ENCODE measurements at regions not wholly inside any gene's neighbourhood (a gene's known extent, or its start where the extent isn't known, plus 50 kb on each side); places are given as distances from the start of the nearest gene placed in this dataset.

- Histone ChIP-seq H2AFZ (ENCODE audit: insufficient read depth, low read depth, low read length, poor library complexity, severe bottlenecking) (no peak overlapping the region), H3K36me3 (replicated peaks in 1 of 2; ENCODE audit: control insufficient read depth in 1 of 2, insufficient read depth in 2 of 2, low read length in 2 of 2) (no peaks in the 10 kb centered on the region), H4K20me1 (ENCODE audit: insufficient read depth, low read length) (no peaks in the 10 kb centered on the region), H3K4me1 (ENCODE audit: control insufficient read depth in 1 of 2, insufficient read depth in 2 of 2, low read length in 2 of 2) (no peaks in the 10 kb centered on the region), H3K4me2 (replicated peaks; ENCODE audit: extremely low read depth, low read length, poor library complexity, severe bottlenecking) (no peak overlapping the region), H3K27me3 (ENCODE audit: control insufficient read depth in 2 of 2, insufficient read depth in 2 of 2, low read length in 2 of 2) (no peaks in the 10 kb centered on the region), H3K9me3 (replicated peaks in 1 of 2; ENCODE audit: control insufficient read depth in 1 of 2, insufficient read depth in 1 of 2, low read length in 2 of 2) (peaks cover 9 to 12% of the 10 kb centered on the region in 2 donors), H3K27ac (ENCODE audit: low read depth in 1 of 2, low read length in 2 of 2) (no peak overlapping the region), H3K4me3 (replicated peaks in 1 of 3; ENCODE audit: low read depth in 2 of 3, low read length in 3 of 3) (no peak overlapping the region), H3K9ac (ENCODE audit: insufficient read depth, low read length, poor library complexity, severe bottlenecking) (no peak overlapping the region), H3K79me2 (ENCODE audit: insufficient read depth, low read length) (no peaks in the 10 kb centered on the region)
- H3K27me3 Mint-ChIP-seq (ENCODE audit: low read depth in 3 of 3) = peaks cover 0 to 2% (median 1%) of the 10 kb centered on the region in 3 donors
- peaks cover 0 to 9% (median 4%) of the 10 kb centered on the region in 7 donors for H3K9me3 Mint-ChIP-seq
- no peak for TF ChIP-seq CTCF (IDR thresholded peaks at IDR 0.05)
- no peak overlapping the region for H3K27ac Mint-ChIP-seq
- H3K4me3 Mint-ChIP-seq = no peak overlapping the region
- no peaks in the 10 kb centered on the region for H3K36me3 Mint-ChIP-seq
- intact Hi-C loops (cut with micrococcal nuclease) = no loop called here
- 89% methylated on average over 8 of the region's 11 CpGs for WGBS (ENCODE audit: insufficient coverage)
- no peak for DNase-seq
- no peaks in the 10 kb centered on the region for H3K4me1 Mint-ChIP-seq
Measured at GRCh38 chr14:104287301-104288009, 149.1 kb downstream of the KIF26A start.

GRCh38 chr14:104288272-104288671 lies 149.9 kb downstream of the KIF26A start:
- Histone ChIP-seq H3K36me3 (replicated peaks in 1 of 2; ENCODE audit: control insufficient read depth in 1 of 2, insufficient read depth in 2 of 2, low read length in 2 of 2) (no peaks in the 10 kb centered on the region), H3K9ac (ENCODE audit: insufficient read depth, low read length, poor library complexity, severe bottlenecking) (no peak overlapping the region), H3K4me1 (ENCODE audit: control insufficient read depth in 1 of 2, insufficient read depth in 2 of 2, low read length in 2 of 2) (no peaks in the 10 kb centered on the region), H3K4me3 (replicated peaks in 1 of 3; ENCODE audit: low read depth in 2 of 3, low read length in 3 of 3) (no peak overlapping the region), H3K9me3 (replicated peaks in 1 of 2; ENCODE audit: control insufficient read depth in 1 of 2, insufficient read depth in 1 of 2, low read length in 2 of 2) (peaks cover 9 to 12% of the 10 kb centered on the region in 2 donors), H4K20me1 (ENCODE audit: insufficient read depth, low read length) (no peaks in the 10 kb centered on the region), H3K27me3 (ENCODE audit: control insufficient read depth in 2 of 2, insufficient read depth in 2 of 2, low read length in 2 of 2) (no peaks in the 10 kb centered on the region), H3K79me2 (ENCODE audit: insufficient read depth, low read length) (no peaks in the 10 kb centered on the region), H3K4me2 (replicated peaks; ENCODE audit: extremely low read depth, low read length, poor library complexity, severe bottlenecking) (no peak overlapping the region), H3K27ac (ENCODE audit: low read depth in 1 of 2, low read length in 2 of 2) (no peak overlapping the region), H2AFZ (ENCODE audit: insufficient read depth, low read depth, low read length, poor library complexity, severe bottlenecking) (no peak overlapping the region)
- no peak for TF ChIP-seq CTCF (IDR thresholded peaks at IDR 0.05)
- H3K27me3 Mint-ChIP-seq (ENCODE audit: low read depth in 3 of 3) = peaks cover 0 to 2% (median 0%) of the 10 kb centered on the region in 3 donors
- whole genome bisulfite sequencing (ENCODE audit: insufficient coverage) = 97% methylated on average over 10 of the region's 12 CpGs
- H3K4me1 Mint-ChIP-seq = no peaks in the 10 kb centered on the region
- intact Hi-C loops (cut with micrococcal nuclease) = no loop called here
- H3K27ac Mint-ChIP-seq = no peak overlapping the region
- H3K4me3 Mint-ChIP-seq = no peak overlapping the region
- H3K9me3 Mint-ChIP-seq = peaks cover 0 to 9% (median 4%) of the 10 kb centered on the region in 7 donors
- DNase-seq = no peak
- H3K36me3 Mint-ChIP-seq = no peaks in the 10 kb centered on the region

Measured in CD14-positive monocyte (primary cell).